IMR-90 (cell line): ENCODE measurements at regions not wholly inside any gene's neighbourhood (a gene's known extent, or its start where the extent isn't known, plus 50 kb on each side); places are given as distances from the start of the nearest gene placed in this dataset.

Experiments
- ATAC-seq: fragments of 200-7000 bp; cut with Tn5 transposase; 2 replicates; pipeline ENCODE4 v1.9.1; 2020; ENCODE audit warnings: low read depth, mild to moderate bottlenecking, moderate library complexity
- BruUV-seq: library from RNA; stranded (reverse); fragments of 400-500 nt; replicated peaks from 2 replicates; lab custom pipeline; 2021; lab: Mats Ljungman, UMichigan
- CTCF ChIA-PET: fragments of 300-600 bp; formaldehyde crosslinking; extraction: SDS; loops from one replicate; lab custom pipeline; 2021; ENCODE audit warnings: antibody characterized with exemption; lab: Yijun Ruan, JAX
- POLR2A ChIA-PET: fragments of 300-600 bp; sonication (Branson Sonifier 250); formaldehyde crosslinking; loops from one replicate; lab custom pipeline; 2022; ENCODE audit warnings: antibody characterized with exemption; ENCODE audit not compliant: unreplicated experiment; lab: Charles Lee
- DNase-seq: peaks from one replicate; pipeline ENCODE4 v3.0.0; 2013
- H2AFZ ChIP-seq: replicated peaks from 2 replicates; pipeline ENCODE3; 2013; ENCODE audit warnings: low read length, mild to moderate bottlenecking; ENCODE audit not compliant: poor library complexity
- H2AK5ac ChIP-seq: 2 replicates; pipeline ENCODE4 v1.6.1; 2013; ENCODE audit warnings: low read depth, low read length, inconsistent platforms
- H2AK9ac ChIP-seq: replicated peaks from 2 replicates; pipeline ENCODE3; 2013; ENCODE audit warnings: mild to moderate bottlenecking, low read depth, low read length, moderate library complexity; ENCODE audit not compliant: poor library complexity
- H2BK120ac ChIP-seq: 2 replicates; pipeline ENCODE4 v1.6.1; 2013; ENCODE audit warnings: low read depth, low read length, inconsistent platforms
- H2BK15ac ChIP-seq: 3 replicates; pipeline ENCODE4 v1.6.1; 2013; ENCODE audit warnings: low read depth, low read length, inconsistent platforms
- H2BK20ac ChIP-seq: 2 replicates; pipeline ENCODE4 v1.6.1; 2013; ENCODE audit warnings: low read depth, mild to moderate bottlenecking, inconsistent platforms, low read length, moderate library complexity
- H2BK5ac ChIP-seq: 2 replicates; pipeline ENCODE4 v1.6.1; 2013; ENCODE audit warnings: mild to moderate bottlenecking, low read depth, low read length, inconsistent platforms; ENCODE audit not compliant: poor library complexity, severe bottlenecking
- H3K14ac ChIP-seq: replicated peaks from 2 replicates; pipeline ENCODE4 v1.6.1; 2013; ENCODE audit warnings: low read depth, low read length, inconsistent platforms
- H3K18ac ChIP-seq: 2 replicates; pipeline ENCODE4 v1.6.1; 2013; ENCODE audit warnings: low read depth, low read length, control low read depth
- H3K23ac ChIP-seq: 2 replicates; pipeline ENCODE4 v1.6.1; 2013; ENCODE audit warnings: low read depth, low read length, inconsistent platforms
- H3K27ac ChIP-seq: 2 replicates; pipeline ENCODE4 v1.5.1; 2013; ENCODE audit warnings: mild to moderate bottlenecking, control low read depth, low read length; ENCODE audit not compliant: insufficient read depth
- H3K27me3 ChIP-seq: 2 replicates; pipeline ENCODE4 v1.6.1; 2013; ENCODE audit warnings: low read length; ENCODE audit not compliant: control insufficient read depth, insufficient read depth
- H3K36me3 ChIP-seq: 2 replicates; pipeline ENCODE4 v1.6.1; 2013; ENCODE audit warnings: low read length, mixed read lengths; ENCODE audit not compliant: control insufficient read depth, insufficient read depth
- H3K4ac ChIP-seq: 2 replicates; pipeline ENCODE4 v1.6.1; 2013; ENCODE audit warnings: low read depth, low read length, inconsistent platforms
- H3K4me1 ChIP-seq: 2 replicates; pipeline ENCODE4 v1.6.1; 2013; ENCODE audit warnings: low read length, mixed read lengths; ENCODE audit not compliant: control insufficient read depth, insufficient read depth
- H3K4me2 ChIP-seq: 2 replicates; pipeline ENCODE4 v1.6.1; 2013; ENCODE audit warnings: low read depth, mild to moderate bottlenecking, control low read depth, low read length, moderate library complexity
- H3K4me3 ChIP-seq: 2 replicates; pipeline ENCODE4 v1.5.1; 2013; ENCODE audit warnings: low read depth, mild to moderate bottlenecking, control low read depth, low read length, moderate library complexity; ENCODE audit not compliant: insufficient read depth
- H3K56ac ChIP-seq: 2 replicates; pipeline ENCODE4 v1.6.1; 2013; ENCODE audit warnings: low read length, inconsistent platforms; ENCODE audit not compliant: insufficient read depth; ENCODE audit errors: extremely low read depth
- H3K79me1 ChIP-seq, 2 experiments: 2 replicates each; pipeline ENCODE4 v1.6.1; 2013; ENCODE audit warnings: low read length in 2 of 2, inconsistent platforms in 1 of 2, low read depth in 1 of 2
- H3K9ac ChIP-seq: 2 replicates; pipeline ENCODE4 v1.6.1; 2013; ENCODE audit warnings: low read depth, low read length, control low read depth
- H3K9me1 ChIP-seq: 2 replicates; pipeline ENCODE4 v1.6.1; 2013; ENCODE audit warnings: low read length, inconsistent platforms; ENCODE audit not compliant: insufficient read depth
- H3K9me3 ChIP-seq: 2 replicates; pipeline ENCODE4 v1.6.1; 2013; ENCODE audit warnings: low read length; ENCODE audit not compliant: control insufficient read depth, insufficient read depth
- H4K20me1 ChIP-seq: 2 replicates; pipeline ENCODE4 v1.6.1; 2013; ENCODE audit warnings: low read length, inconsistent platforms; ENCODE audit not compliant: insufficient read depth
- H4K5ac ChIP-seq: 2 replicates; pipeline ENCODE4 v1.6.1; 2013; ENCODE audit warnings: mild to moderate bottlenecking, low read depth, low read length, control low read depth
- H4K8ac ChIP-seq, 2 experiments: 2 replicates each; pipeline ENCODE4 v1.6.1; 2013; ENCODE audit warnings: low read depth in 2 of 2, low read length in 2 of 2, control low read depth in 1 of 2, inconsistent platforms in 1 of 2
- H4K91ac ChIP-seq: 2 replicates; pipeline ENCODE4 v1.6.1; 2013; ENCODE audit warnings: low read depth, low read length, inconsistent platforms; ENCODE audit not compliant: insufficient read depth
- BHLHE40 ChIP-seq: fragments of 150-350 bp; IDR thresholded peaks from 2 replicates; pipeline ENCODE4 v1.6.1; 2016; ENCODE audit warnings: mild to moderate bottlenecking, low read depth, low read length
- CEBPB ChIP-seq: IDR thresholded peaks from 2 replicates; pipeline ENCODE4 v1.6.1; 2012; ENCODE audit warnings: low read depth, low read length, improper control_type of control experiment
- CHD1 ChIP-seq: IDR thresholded peaks from 2 replicates; pipeline ENCODE4 v1.6.1; 2012; ENCODE audit warnings: low read depth, low read length, improper control_type of control experiment
- ELK1 ChIP-seq: fragments of 150-350 bp; IDR thresholded peaks from 2 replicates; pipeline ENCODE4 v1.6.1; 2016; ENCODE audit warnings: low read depth, mild to moderate bottlenecking, low read length, moderate library complexity, borderline replicate concordance
- FOS ChIP-seq: fragments of 150-350 bp; IDR thresholded peaks from 2 replicates; pipeline ENCODE4 v1.6.1; 2016; ENCODE audit warnings: low read depth, low read length
- MAFK ChIP-seq: IDR thresholded peaks from 2 replicates; pipeline ENCODE4 v1.6.1; 2012; ENCODE audit warnings: low read depth, low read length, improper control_type of control experiment
- MAZ ChIP-seq: IDR thresholded peaks from 2 replicates; pipeline ENCODE4 v1.6.1; 2012; ENCODE audit warnings: low read depth, mild to moderate bottlenecking, low read length, improper control_type of control experiment, moderate library complexity, borderline replicate concordance
- MXI1 ChIP-seq: IDR thresholded peaks from 2 replicates; pipeline ENCODE4 v1.6.1; 2012; ENCODE audit warnings: low read depth, mild to moderate bottlenecking, low read length, moderate library complexity, borderline replicate concordance
- NFE2L2 ChIP-seq: fragments of 150-350 bp; IDR thresholded peaks from 2 replicates; pipeline ENCODE4 v1.6.1; 2016; ENCODE audit warnings: low read depth, mild to moderate bottlenecking, low read length
- POLR2A ChIP-seq: IDR thresholded peaks from 2 replicates; pipeline ENCODE4 v1.6.1; 2012; ENCODE audit warnings: mild to moderate bottlenecking, low read depth, low read length
- RAD21 ChIP-seq: IDR thresholded peaks from 2 replicates; pipeline ENCODE4 v1.6.1; 2012; ENCODE audit warnings: low read length, improper control_type of control experiment
- RCOR1 ChIP-seq: IDR thresholded peaks from 2 replicates; pipeline ENCODE4 v1.6.1; 2012; ENCODE audit warnings: mild to moderate bottlenecking, low read length, improper control_type of control experiment; ENCODE audit not compliant: insufficient replicate concordance
- RFX5 ChIP-seq: IDR thresholded peaks from 2 replicates; pipeline ENCODE4 v1.8.0; 2012; ENCODE audit warnings: low read depth, mild to moderate bottlenecking, low read length, moderate library complexity
- SMC3 ChIP-seq: fragments of 150-350 bp; IDR thresholded peaks from 2 replicates; pipeline ENCODE4 v1.6.1; 2016; ENCODE audit warnings: low read depth, mild to moderate bottlenecking, antibody characterized with exemption, low read length, moderate library complexity
- USF2 ChIP-seq: fragments of 150-350 bp; IDR thresholded peaks from 2 replicates; pipeline ENCODE4 v1.6.1; 2017; ENCODE audit warnings: mild to moderate bottlenecking, antibody characterized with exemption, low read length, low read depth
- WGBS, 2 experiments: methylation state at CpG; one replicate each; pipeline versions ENCODE4 v1.1.5 to v1.1.7; 2013; ENCODE audit warnings: missing lambda C conversion rate in 2 of 2; ENCODE audit not compliant: insufficient read length in 1 of 2; ENCODE audit errors: extremely low coverage in 2 of 2; 5-methylcytosine and 5-hydroxymethylcytosine counted together
- dilution Hi-C: fragments of 300-500 bp; cut with HindIII; formaldehyde crosslinking; loops from one replicate; pipeline ENCODE4 v1.14.3; 2018; ENCODE audit warnings: low sequenced_read_pairs; ENCODE audit not compliant: unreplicated experiment
- in situ Hi-C: fragments of 300-500 bp; cut with MboI; formaldehyde crosslinking; loops from 3 replicates; pipeline ENCODE4 v1.14.3; 2019; ENCODE audit warnings: low sequenced_read_pairs, inconsistent platforms, mixed read lengths
- intact Hi-C: fragments of 100-400 bp; cut with micrococcal nuclease; formaldehyde crosslinking; loops from 2 replicates; pipeline ENCODE4 v1.10.0; 2022
- TF ChIP-seq, protein P1 (sequence below): conservative IDR thresholded peaks from 2 replicates; pipeline ENCODE4 v1.5.1; 2012; ENCODE audit warnings: mild to moderate bottlenecking, low read depth, low read length, improper control_type of control experiment

DNA sequence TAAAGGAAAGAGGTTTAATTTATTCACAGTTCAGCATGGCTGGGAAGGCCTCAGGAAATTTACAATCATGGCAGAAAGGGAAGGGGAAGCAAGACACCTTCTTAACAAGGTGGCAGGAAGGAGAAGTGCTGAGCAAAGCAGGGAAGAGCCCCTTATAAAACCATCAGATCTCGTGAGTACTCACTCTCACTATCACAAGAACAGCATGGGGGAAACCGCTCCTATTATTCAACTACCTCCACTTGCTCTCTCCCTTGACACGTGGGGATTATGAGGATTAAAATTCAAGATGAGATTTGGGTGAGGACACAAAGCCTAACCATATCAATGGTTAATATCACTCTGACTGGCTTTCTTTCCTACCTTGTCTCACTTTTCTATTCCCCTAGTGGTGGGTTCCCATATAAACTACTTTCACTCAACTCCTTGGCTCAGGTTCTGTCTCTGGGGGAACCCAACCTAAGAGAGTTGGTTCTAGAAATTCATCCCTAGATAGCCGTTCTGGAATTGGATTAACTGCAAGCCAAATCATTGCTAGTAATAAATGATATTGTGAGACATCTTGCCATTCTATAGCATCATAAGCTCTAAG is 749.8 kb upstream of the GRAMD2B start:
- Histone ChIP-seq H4K91ac (no peak overlapping the region), H3K18ac (no peak overlapping the region), H2AK9ac (no peak overlapping the region), H4K5ac (no peak overlapping the region), H4K8ac (no peak overlapping the region), H3K36me3 (no peaks in the 10 kb centered on the region), H3K14ac (no peak overlapping the region), H3K9me3 (no peaks in the 10 kb centered on the region), H3K27ac (no peak overlapping the region), H3K4ac (no peak overlapping the region), H3K79me1 (no peaks in the 10 kb centered on the region), H3K4me1 (no peaks in the 10 kb centered on the region), H3K9ac (no peak overlapping the region), H3K4me3 (no peak overlapping the region), H3K23ac (no peak overlapping the region), H2BK20ac (no peak overlapping the region), H3K4me2 (no peak overlapping the region), H2BK5ac (no peak overlapping the region), H2AFZ (no peak overlapping the region), H4K20me1 (no peaks in the 10 kb centered on the region), H2BK15ac (no peak overlapping the region), H3K56ac (no peak overlapping the region), H2AK5ac (no peak overlapping the region), H3K27me3 (no peaks in the 10 kb centered on the region; the same call in 1 of the 2 replicates), H3K9me1 (no peaks in the 10 kb centered on the region), H2BK120ac (no peak overlapping the region)
- ATAC-seq (no peak), DNase-seq (no peak)
- no CpG with 5 or more reads among the region's 4 CpGs for WGBS, 2 experiments
- CTCF ChIA-PET = no interaction called here
- in situ Hi-C loops = no loop called here
- POLR2A ChIA-PET = interaction anchor here (0.6 kb wide), 1 partner anchor 357 kb away, joined by 4 read pairs; no protein-coding TSS in a partner anchor
- TF ChIP-seq BHLHE40 (no peak), CHD1 (no peak), MAZ (no peak), CEBPB (no peak), POLR2A (no peak), MXI1 (no peak), RCOR1 (no peak), USF2 (no peak), RFX5 (no peak), ELK1 (no peak), SMC3 (no peak), MAFK (no peak), NFE2L2 (no peak), RAD21 (no peak), FOS (no peak)
- TF ChIP-seq, protein P1, sequence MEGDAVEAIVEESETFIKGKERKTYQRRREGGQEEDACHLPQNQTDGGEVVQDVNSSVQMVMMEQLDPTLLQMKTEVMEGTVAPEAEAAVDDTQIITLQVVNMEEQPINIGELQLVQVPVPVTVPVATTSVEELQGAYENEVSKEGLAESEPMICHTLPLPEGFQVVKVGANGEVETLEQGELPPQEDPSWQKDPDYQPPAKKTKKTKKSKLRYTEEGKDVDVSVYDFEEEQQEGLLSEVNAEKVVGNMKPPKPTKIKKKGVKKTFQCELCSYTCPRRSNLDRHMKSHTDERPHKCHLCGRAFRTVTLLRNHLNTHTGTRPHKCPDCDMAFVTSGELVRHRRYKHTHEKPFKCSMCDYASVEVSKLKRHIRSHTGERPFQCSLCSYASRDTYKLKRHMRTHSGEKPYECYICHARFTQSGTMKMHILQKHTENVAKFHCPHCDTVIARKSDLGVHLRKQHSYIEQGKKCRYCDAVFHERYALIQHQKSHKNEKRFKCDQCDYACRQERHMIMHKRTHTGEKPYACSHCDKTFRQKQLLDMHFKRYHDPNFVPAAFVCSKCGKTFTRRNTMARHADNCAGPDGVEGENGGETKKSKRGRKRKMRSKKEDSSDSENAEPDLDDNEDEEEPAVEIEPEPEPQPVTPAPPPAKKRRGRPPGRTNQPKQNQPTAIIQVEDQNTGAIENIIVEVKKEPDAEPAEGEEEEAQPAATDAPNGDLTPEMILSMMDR = no peak
- dilution Hi-C loops = no loop called here
- intact Hi-C loops = no loop called here
- BruUV-seq = no TSS peak
